ENCODE measurements at regions not wholly inside any gene's neighbourhood (a gene's known extent, or its start where the extent isn't known, plus 50 kb on each side); places are given as distances from the start of the nearest gene placed in this dataset.

DNA sequence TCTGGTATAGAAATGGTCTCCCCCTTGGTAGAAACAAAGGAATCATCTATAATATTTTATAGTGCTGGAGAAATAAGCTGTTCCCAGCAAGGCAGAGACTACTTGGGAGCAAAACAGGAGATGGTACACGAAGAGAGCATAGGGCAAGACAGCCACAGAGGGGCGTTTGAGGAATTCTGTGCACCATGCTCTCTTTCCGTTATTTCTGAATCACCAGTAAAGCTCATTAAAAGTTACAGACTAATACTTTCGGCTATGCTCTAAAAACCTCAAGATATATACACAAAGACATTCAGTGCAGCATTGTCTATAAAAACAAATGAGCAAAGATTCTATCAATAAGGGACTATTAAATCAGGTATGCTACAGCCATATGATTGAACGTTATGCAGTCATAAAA lies 68.5 kb upstream of the FHIP2A start (continued):
- TF ChIP-seq, protein P1, sequence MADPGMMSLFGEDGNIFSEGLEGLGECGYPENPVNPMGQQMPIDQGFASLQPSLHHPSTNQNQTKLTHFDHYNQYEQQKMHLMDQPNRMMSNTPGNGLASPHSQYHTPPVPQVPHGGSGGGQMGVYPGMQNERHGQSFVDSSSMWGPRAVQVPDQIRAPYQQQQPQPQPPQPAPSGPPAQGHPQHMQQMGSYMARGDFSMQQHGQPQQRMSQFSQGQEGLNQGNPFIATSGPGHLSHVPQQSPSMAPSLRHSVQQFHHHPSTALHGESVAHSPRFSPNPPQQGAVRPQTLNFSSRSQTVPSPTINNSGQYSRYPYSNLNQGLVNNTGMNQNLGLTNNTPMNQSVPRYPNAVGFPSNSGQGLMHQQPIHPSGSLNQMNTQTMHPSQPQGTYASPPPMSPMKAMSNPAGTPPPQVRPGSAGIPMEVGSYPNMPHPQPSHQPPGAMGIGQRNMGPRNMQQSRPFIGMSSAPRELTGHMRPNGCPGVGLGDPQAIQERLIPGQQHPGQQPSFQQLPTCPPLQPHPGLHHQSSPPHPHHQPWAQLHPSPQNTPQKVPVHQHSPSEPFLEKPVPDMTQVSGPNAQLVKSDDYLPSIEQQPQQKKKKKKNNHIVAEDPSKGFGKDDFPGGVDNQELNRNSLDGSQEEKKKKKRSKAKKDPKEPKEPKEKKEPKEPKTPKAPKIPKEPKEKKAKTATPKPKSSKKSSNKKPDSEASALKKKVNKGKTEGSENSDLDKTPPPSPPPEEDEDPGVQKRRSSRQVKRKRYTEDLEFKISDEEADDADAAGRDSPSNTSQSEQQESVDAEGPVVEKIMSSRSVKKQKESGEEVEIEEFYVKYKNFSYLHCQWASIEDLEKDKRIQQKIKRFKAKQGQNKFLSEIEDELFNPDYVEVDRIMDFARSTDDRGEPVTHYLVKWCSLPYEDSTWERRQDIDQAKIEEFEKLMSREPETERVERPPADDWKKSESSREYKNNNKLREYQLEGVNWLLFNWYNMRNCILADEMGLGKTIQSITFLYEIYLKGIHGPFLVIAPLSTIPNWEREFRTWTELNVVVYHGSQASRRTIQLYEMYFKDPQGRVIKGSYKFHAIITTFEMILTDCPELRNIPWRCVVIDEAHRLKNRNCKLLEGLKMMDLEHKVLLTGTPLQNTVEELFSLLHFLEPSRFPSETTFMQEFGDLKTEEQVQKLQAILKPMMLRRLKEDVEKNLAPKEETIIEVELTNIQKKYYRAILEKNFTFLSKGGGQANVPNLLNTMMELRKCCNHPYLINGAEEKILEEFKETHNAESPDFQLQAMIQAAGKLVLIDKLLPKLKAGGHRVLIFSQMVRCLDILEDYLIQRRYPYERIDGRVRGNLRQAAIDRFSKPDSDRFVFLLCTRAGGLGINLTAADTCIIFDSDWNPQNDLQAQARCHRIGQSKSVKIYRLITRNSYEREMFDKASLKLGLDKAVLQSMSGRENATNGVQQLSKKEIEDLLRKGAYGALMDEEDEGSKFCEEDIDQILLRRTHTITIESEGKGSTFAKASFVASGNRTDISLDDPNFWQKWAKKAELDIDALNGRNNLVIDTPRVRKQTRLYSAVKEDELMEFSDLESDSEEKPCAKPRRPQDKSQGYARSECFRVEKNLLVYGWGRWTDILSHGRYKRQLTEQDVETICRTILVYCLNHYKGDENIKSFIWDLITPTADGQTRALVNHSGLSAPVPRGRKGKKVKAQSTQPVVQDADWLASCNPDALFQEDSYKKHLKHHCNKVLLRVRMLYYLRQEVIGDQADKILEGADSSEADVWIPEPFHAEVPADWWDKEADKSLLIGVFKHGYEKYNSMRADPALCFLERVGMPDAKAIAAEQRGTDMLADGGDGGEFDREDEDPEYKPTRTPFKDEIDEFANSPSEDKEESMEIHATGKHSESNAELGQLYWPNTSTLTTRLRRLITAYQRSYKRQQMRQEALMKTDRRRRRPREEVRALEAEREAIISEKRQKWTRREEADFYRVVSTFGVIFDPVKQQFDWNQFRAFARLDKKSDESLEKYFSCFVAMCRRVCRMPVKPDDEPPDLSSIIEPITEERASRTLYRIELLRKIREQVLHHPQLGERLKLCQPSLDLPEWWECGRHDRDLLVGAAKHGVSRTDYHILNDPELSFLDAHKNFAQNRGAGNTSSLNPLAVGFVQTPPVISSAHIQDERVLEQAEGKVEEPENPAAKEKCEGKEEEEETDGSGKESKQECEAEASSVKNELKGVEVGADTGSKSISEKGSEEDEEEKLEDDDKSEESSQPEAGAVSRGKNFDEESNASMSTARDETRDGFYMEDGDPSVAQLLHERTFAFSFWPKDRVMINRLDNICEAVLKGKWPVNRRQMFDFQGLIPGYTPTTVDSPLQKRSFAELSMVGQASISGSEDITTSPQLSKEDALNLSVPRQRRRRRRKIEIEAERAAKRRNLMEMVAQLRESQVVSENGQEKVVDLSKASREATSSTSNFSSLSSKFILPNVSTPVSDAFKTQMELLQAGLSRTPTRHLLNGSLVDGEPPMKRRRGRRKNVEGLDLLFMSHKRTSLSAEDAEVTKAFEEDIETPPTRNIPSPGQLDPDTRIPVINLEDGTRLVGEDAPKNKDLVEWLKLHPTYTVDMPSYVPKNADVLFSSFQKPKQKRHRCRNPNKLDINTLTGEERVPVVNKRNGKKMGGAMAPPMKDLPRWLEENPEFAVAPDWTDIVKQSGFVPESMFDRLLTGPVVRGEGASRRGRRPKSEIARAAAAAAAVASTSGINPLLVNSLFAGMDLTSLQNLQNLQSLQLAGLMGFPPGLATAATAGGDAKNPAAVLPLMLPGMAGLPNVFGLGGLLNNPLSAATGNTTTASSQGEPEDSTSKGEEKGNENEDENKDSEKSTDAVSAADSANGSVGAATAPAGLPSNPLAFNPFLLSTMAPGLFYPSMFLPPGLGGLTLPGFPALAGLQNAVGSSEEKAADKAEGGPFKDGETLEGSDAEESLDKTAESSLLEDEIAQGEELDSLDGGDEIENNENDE (IDR thresholded peaks at IDR 0.05; ENCODE audit: insufficient replicate concordance, low read length): no peak
- TF ChIP-seq TAF7 (optimal IDR thresholded peaks at IDR 0.05; ENCODE audit: borderline replicate concordance, low read depth, low read length) (no peak), TEAD4 (IDR thresholded peaks at IDR 0.05; ENCODE audit: low read depth, low read length) (no peak)
